ENCODE measurements at regions not wholly inside any gene's neighbourhood (a gene's known extent, or its start where the extent isn't known, plus 50 kb on each side); places are given as distances from the start of the nearest gene placed in this dataset.

DNA sequence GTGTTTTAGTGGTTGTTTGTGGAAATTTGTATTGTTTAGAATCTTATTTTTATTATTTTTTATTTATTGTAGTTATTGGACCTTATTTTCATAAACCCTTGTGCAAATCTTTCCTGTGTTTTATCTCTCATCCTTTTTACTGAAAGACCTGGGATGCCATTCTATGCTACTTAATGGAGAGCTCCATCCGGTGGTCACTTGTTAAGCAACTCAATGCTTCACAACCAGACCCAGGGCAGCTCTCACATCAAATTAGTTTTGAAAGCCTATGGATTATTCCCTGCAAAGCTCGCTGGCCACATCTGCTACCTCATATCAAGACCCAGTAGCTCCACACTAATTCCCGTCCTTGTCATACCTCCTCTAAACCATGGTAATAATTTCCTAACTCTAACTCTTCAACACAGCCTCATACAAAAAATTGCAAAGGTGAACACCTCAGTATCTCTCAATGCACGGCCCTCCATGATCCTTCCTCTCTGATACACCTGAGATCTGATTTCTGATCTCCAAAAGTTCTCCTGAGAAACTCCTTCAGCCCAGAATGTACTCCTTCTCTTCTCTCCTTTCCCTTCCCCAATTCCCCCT lies 296.6 kb upstream of the MANEA start:
- TF ChIP-seq, protein P1, sequence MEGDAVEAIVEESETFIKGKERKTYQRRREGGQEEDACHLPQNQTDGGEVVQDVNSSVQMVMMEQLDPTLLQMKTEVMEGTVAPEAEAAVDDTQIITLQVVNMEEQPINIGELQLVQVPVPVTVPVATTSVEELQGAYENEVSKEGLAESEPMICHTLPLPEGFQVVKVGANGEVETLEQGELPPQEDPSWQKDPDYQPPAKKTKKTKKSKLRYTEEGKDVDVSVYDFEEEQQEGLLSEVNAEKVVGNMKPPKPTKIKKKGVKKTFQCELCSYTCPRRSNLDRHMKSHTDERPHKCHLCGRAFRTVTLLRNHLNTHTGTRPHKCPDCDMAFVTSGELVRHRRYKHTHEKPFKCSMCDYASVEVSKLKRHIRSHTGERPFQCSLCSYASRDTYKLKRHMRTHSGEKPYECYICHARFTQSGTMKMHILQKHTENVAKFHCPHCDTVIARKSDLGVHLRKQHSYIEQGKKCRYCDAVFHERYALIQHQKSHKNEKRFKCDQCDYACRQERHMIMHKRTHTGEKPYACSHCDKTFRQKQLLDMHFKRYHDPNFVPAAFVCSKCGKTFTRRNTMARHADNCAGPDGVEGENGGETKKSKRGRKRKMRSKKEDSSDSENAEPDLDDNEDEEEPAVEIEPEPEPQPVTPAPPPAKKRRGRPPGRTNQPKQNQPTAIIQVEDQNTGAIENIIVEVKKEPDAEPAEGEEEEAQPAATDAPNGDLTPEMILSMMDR (IDR thresholded peaks at IDR 0.05) = no peak
- TF ChIP-seq EP300 (IDR thresholded peaks at IDR 0.05) (no peak), POLR2AphosphoS5 (IDR thresholded peaks at IDR 0.05) (no peak), POLR2A (IDR thresholded peaks at IDR 0.05; ENCODE audit: low read depth) (no peak)
